Endothelial cell of umbilical vein (primary cell): ENCODE measurements at regions not wholly inside any gene's neighbourhood (a gene's known extent, or its start where the extent isn't known, plus 50 kb on each side); places are given as distances from the start of the nearest gene placed in this dataset.

Experiments used
- EZH2 ChIP-seq: IDR thresholded peaks from 2 replicates; pipeline ENCODE4 v1.6.1; 2012; ENCODE audit warnings: borderline replicate concordance, low read depth, mild to moderate bottlenecking, moderate library complexity, low read length, inconsistent platforms; ENCODE audit not compliant: severe bottlenecking
- FOS ChIP-seq: IDR thresholded peaks from 2 replicates; pipeline ENCODE4 v1.6.1; 2011; ENCODE audit warnings: mild to moderate bottlenecking, low read length, moderate library complexity, borderline replicate concordance; ENCODE audit not compliant: insufficient read depth
- JUN ChIP-seq: IDR thresholded peaks from 2 replicates; pipeline ENCODE4 v1.6.1; 2011; ENCODE audit warnings: borderline replicate concordance, low read depth; ENCODE audit not compliant: insufficient read length, insufficient read depth
- MYC ChIP-seq: IDR thresholded peaks from one replicate; pipeline ENCODE4 v1.6.1; 2011; ENCODE audit warnings: mild to moderate bottlenecking, low read depth, low read length
- POLR2A ChIP-seq: IDR thresholded peaks from 2 replicates; pipeline ENCODE4 v1.6.1; 2012; ENCODE audit warnings: low read depth, mild to moderate bottlenecking, control low read depth, low read length
- POLR2AphosphoS5 ChIP-seq: IDR thresholded peaks from 2 replicates; pipeline ENCODE4 v1.6.1; 2012; ENCODE audit warnings: low read depth, mild to moderate bottlenecking, control low read depth, low read length, moderate library complexity; ENCODE audit not compliant: insufficient read depth
- TF ChIP-seq, protein P1 (sequence below), 2 donors: IDR thresholded peaks; 1 replicate in 1 of 2; 2 replicates in 1 of 2; pipeline ENCODE4 v1.5.1; 2011; ENCODE audit warnings: low read length in 2 of 2, mild to moderate bottlenecking in 2 of 2, moderate library complexity in 2 of 2, control low read depth in 1 of 2, inconsistent platforms in 1 of 2, low read depth in 1 of 2; ENCODE audit not compliant: insufficient read depth in 1 of 2; ENCODE audit errors: extremely low read depth in 1 of 2
- TF ChIP-seq, protein P2 (sequence below): IDR thresholded peaks from 2 replicates; pipeline ENCODE4 v1.6.1; 2011; ENCODE audit not compliant: insufficient read depth, insufficient read length

DNA sequence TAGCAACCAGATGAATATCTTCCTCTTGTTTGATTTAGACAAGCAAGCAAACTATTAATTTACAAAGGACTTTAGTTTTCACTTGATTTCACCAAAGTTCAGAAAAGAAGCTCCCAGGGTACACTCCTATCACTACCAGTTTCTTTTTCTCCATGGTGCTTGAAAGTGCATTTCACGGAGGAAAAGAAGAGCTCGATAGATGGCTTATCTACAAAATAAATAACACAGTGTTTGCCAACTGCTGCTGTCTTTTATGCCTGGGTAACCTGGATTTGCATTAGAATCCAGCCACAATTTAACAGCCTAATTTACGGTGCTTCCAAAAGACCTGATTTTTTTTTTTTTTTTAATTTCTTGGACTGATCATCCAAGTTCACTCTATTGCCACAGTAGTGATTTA lies 275.7 kb downstream of the GPR37 start:
- TF ChIP-seq POLR2A (no peak), MYC (no peak), POLR2AphosphoS5 (no peak), EZH2 (no peak), JUN (no peak), FOS (no peak)
- TF ChIP-seq, protein P1, sequence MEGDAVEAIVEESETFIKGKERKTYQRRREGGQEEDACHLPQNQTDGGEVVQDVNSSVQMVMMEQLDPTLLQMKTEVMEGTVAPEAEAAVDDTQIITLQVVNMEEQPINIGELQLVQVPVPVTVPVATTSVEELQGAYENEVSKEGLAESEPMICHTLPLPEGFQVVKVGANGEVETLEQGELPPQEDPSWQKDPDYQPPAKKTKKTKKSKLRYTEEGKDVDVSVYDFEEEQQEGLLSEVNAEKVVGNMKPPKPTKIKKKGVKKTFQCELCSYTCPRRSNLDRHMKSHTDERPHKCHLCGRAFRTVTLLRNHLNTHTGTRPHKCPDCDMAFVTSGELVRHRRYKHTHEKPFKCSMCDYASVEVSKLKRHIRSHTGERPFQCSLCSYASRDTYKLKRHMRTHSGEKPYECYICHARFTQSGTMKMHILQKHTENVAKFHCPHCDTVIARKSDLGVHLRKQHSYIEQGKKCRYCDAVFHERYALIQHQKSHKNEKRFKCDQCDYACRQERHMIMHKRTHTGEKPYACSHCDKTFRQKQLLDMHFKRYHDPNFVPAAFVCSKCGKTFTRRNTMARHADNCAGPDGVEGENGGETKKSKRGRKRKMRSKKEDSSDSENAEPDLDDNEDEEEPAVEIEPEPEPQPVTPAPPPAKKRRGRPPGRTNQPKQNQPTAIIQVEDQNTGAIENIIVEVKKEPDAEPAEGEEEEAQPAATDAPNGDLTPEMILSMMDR (IDR thresholded peaks at IDR 0.05; ENCODE audit: extremely low read depth in 1 of 2, insufficient read depth in 1 of 2, low read depth in 1 of 2, low read length in 2 of 2), result no peak
- TF ChIP-seq, protein P2, sequence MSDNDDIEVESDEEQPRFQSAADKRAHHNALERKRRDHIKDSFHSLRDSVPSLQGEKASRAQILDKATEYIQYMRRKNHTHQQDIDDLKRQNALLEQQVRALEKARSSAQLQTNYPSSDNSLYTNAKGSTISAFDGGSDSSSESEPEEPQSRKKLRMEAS, result no peak
